ENCODE measurements at regions not wholly inside any gene's neighbourhood (a gene's known extent, or its start where the extent isn't known, plus 50 kb on each side); places are given as distances from the start of the nearest gene placed in this dataset.

DNA sequence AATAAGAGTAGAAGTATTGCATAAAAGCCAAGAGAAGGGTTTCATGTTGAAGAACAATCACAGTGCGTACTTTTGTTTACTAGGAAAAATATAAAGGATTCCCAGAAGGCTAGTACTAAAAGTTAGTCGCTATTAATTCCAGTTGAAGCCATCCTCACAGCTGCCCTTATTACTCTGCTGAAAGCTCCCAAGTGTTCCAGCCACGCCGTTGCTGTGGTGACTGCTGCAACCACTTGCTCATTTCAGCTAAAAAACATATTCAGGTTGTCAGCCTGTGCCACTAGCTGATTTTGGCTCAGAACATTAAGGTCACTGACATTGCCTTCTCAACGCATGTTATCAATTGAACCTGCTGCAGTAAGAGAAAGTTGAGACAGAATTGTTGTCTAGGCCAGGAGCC, 87.1 kb upstream of the FNDC3A start:
- no peak for DNase-seq (ENCODE audit: low read depth, low spot score)

DNA sequence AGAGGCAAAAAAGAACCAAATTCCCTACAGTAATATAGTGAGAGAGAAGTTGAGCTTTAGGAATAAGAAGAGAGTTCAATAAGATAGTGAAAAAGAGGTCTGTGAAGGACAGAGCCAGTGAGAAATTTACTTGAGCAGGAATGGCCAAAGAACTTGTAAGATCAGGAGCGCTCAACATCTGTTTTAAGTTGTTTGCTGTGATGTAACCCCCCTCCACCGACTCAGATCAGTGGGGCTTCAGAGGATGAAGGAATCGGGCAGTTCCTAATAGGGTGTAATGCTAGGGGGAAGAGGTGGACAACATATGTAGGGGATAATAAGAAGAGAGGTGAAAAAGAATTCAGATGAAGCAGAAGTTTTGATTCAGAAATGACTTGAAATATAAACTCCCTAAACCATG, 85.3 kb upstream of the FNDC3A start:
- no peak for DNase-seq (ENCODE audit: low read depth, low spot score)

DNA sequence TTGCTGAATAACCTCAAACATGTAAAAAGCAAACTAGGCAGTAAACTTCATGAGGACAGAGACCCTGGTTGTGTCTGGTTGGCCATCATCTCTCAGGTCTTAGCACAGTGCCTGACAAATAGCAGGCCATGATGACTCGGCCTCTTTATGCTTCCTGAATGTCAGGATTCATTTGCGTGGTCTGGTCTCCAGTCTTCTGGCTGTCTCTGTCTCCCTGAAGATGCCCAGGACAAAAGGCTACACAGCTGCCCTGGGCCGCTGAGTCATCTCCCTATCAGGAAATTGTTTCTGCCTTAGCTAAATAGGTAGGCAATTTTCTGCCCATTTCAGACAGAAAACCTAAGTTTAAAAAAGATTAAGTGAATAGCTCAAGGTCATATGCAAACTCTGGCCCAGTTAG, 84.1 kb upstream of the FNDC3A start:
- DNase-seq (ENCODE audit: low read depth, low spot score) = no peak

- no peak for DNase-seq (ENCODE audit: low read depth, low spot score)
Measured at GRCh38 chr13:48892053-48892687, 83.5 kb upstream of the FNDC3A start.

- no peak for DNase-seq (ENCODE audit: low read depth, low spot score)
Measured at GRCh38 chr13:48892688-48893075, 83.0 kb upstream of the FNDC3A start.

- DNase-seq (ENCODE audit: low read depth, low spot score) = no peak
Measured at GRCh38 chr13:48896312-48896711, 79.4 kb upstream of the FNDC3A start.

- DNase-seq (ENCODE audit: low read depth, low spot score) = no peak
Measured at GRCh38 chr13:48901781-48902180, 73.9 kb upstream of the FNDC3A start.

DNA sequence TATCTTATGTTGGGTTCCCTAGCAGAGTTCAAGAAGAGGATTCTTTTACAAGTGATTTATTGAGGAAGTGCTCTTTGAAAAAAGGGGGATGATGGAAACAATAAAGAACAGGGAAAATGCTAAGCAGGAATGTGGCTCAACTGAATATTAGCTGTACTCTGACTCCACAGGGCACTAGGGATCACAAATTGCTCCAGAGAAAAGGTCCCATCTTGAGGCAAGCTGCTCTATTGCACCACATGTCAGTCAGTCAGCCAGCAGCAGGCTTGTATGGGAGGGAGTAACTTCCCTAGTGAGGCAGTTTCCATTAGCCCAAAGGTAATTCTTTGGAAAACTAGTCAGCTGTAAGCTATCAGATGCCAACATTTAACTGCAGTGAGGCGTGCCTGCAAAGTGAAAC, 73.3 kb upstream of the FNDC3A start:
- DNase-seq (ENCODE audit: low read depth, low spot score) = no peak

DNA sequence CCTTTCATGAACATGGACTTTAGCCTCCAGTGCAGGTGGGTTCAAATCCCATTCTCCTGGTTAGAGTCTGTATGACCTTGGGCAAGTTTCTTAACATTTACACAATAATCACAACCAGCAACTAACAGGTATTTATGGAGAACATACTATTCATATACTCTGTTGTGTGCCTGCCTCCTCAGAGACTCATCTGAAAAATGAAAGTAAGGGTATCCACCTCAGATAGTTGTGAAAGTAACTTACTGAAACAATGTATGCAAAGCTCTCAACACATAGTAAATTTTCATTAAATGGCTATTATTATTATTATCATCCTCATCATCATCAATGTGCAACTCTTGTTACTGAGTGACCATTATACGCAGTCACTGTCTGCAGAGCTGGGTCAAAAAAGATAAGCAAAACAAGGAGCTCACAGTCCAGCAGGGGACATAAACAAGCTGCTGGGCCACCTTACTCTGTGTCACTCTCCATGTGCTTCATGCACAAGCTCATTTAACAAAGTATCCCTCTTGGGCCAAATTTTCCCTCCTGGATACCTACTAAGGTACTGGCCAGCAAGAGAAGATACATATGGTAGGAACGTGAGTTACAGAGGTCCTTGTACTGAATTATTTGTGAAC, 70.9 kb upstream of the FNDC3A start:
- DNase-seq (ENCODE audit: low read depth, low spot score) = no peak

DNA sequence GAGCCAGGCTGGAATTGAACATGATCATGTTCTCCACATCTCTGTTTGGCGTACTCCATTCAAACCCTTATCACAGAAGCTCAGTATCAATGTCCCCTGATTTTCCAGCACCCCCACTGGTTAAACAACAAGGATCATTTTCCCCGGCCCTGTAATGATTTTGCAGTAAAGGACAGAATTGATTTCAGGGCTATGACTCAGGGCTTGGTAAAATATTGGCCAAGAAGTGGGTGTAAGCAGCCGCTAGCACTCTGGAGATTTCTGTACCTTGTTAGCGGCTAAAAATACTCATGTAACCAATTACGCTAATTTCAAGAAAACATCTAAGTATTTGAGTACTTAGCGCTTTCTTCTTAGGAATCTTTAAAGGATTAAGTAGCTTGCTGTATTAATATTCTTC, 69.5 kb upstream of the FNDC3A start:
- no peak for DNase-seq (ENCODE audit: low read depth, low spot score)

DNA sequence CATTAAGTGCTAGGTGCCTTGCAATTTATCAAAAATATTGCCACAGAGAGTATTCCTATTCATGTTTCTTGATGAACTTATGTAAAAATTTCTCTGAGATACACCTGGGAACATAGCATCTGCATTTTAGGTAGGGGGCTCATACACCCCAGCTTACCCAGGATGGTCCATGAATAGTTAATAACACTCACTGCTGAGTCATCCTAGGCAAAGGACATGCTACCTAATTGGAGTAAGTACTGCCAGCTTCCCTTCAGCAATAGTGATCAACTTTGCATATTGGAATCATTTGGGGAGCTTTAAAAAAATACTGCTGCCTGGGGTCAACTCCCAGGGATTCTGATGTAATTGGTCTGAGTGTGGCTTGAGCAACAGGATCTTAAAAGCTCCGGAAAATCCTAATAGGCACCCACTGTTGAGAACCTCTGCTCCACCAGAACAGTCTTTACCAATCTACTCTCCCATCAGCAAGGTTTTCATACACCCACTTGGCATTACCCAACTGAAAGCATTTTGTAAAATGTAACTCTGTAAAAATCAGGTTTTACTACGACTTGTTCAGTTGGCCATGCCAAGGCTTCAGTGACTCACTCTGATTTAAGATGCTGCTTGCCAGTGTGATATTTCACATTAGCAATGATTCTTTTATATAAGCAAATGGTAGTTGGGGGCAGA, 67.2 kb upstream of the FNDC3A start:
- no peak for DNase-seq (ENCODE audit: low read depth, low spot score)

GRCh38 chr13:48909056-48909389, 66.7 kb upstream of the FNDC3A start:
- no peak for DNase-seq (ENCODE audit: low read depth, low spot score)

GRCh38 chr13:48910686-48911085, 65.0 kb upstream of the FNDC3A start:
- no peak for DNase-seq (ENCODE audit: low read depth, low spot score)

DNA sequence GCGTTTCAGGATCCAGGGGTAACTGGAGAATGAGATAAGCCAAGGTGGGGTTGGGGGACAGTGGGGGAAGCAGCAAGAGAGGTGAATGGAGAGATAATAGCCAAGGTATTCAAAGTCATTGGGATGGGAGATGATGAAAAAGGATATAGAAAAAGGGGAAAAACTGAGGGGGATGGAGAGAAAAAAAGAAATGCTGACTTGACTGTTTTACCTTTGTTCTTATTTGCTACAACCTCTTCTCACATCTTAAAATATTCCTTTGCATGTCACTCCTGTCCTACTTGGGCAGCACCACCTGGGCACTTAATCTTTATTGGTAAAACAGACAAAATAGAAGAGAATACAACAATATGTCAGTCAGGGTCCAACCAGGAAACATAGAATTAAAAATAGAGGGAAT, 56.0 kb upstream of the FNDC3A start:
- no peak for DNase-seq (ENCODE audit: low read depth, low spot score)

DNA sequence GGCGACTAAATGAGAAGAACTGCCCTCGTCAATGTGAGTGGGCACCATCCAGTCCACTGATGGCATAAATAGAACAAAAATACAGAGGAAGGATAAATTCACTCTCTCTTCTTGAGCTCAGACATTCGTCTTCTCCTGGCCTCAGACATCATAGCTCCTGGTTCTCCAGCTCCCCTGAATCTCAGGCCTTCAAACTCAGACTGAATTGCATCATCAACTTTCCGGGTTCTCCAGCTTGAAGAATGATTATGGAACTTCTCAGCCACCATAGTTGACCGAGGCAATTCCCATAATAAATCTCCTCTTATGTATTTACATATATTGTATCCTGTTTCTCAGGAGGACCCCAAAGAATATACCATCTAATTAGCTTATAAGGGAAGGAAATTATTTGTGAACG, 55.0 kb upstream of the FNDC3A start:
- DNase-seq (ENCODE audit: low read depth, low spot score) = no peak

DNA sequence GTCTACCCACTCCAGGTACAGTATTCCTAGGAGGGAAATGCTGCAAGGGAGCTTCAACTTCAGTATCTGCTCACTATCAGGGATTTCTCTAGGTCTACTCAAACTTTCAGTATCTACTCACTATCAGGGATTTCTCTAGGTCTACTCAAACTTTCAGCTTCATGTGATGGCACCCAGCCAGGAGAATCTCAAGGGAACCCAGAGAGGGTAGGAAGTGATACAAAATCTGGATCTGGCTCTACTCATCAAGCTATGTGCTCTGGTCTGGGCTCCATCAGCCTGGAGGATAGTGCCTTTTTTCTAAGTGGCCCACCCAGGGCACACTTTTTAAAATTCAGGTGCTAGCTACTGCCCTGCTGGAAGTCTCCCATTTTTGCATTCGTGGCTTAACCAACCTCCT, 52.3 kb upstream of the FNDC3A start:
- DNase-seq (ENCODE audit: low read depth, low spot score) = no peak

GRCh38 chr13:48925001-48925400, 50.7 kb upstream of the FNDC3A start:
- DNase-seq (ENCODE audit: low read depth, low spot score) = no peak
